HG03103 (cell line): ENCODE measurements at regions not wholly inside any gene's neighbourhood (a gene's known extent, or its start where the extent isn't known, plus 50 kb on each side); places are given as distances from the start of the nearest gene placed in this dataset.
"Not testable (repeated sequence)": the region's sequence is repeated elsewhere in the genome, so short reads cannot be mapped to it uniquely, and the experiment has no call there.

Experiments
- ATAC-seq: cut with Tn5 transposase; IDR thresholded peaks from one replicate; pipeline ENCODE4 v1.9.1; 2021; ENCODE audit warnings: low read depth; ENCODE audit not compliant: unreplicated experiment

GRCh38 chr14:48247977-48248376 lies 572.6 kb upstream of the MDGA2 start:
- ATAC-seq = no peak

- no peak for ATAC-seq
These were observed 568.5 kb upstream of the MDGA2 start for GRCh38 chr14:48243900-48244299.

DNA sequence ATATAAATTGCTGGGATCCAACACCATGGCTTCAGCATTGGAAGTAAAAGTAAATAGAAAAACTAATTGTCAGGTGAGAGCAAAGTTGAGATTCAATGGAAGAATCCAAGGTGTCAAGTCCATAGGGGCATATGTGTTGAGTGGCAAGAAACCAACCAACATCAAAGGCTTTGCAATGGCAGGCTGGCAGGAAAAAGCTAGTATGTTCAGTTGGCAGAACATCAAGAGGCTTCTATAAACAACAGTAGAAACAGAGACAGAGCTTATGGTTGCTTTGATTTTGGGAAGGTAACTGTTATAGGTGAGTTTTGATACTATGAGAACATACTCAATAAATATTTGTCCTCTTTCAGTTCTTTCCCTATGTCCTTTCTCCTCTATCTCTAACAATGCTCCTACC lies 553.7 kb upstream of the MDGA2 start:
- no peak for ATAC-seq

DNA sequence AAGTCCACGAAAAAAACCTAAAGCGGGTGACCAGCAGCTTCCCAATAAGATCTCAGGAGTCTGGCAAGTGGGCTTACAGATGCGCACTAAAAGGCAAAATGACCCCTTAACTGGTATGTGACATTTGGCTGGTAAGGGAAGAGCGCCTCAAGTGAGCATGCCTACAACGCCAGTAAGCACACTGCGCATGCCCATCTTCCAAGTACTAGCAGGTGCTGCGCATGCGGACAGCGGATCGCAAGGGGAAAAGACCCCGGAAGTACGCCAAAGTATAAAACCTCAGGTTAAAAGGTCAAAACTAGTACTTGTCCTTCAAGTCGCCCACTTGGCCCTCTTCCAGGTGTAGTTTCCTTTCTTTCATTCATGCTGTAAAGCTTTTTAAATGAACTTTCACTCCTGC lies 518.5 kb upstream of the MDGA2 start:
- ATAC-seq = no peak

DNA sequence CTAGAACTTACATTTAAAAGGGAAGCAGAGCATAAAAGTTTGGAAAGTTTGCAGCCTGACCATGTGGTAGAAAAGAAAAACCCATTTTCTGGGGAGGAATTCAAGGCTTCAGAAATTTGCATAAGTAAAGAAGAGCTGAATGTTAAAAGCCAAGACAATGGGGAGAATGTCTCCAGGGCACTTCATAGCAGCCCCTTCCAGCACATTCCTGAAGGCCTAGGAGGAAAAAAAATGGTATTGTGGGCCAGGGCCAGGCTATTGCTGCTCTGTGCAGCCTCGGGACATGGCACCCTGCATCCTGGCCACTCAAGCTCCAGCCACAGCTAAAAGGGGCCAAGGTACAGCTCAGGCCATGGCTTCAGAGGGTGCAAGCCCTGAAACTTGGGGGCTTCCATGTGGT lies 474.2 kb upstream of the MDGA2 start:
- ATAC-seq = not testable (repeated sequence)

GRCh38 chr14:48140804-48141203 lies 465.4 kb upstream of the MDGA2 start:
- no peak for ATAC-seq

GRCh38 chr14:48129472-48129871 lies 454.1 kb upstream of the MDGA2 start:
- no peak for ATAC-seq

DNA sequence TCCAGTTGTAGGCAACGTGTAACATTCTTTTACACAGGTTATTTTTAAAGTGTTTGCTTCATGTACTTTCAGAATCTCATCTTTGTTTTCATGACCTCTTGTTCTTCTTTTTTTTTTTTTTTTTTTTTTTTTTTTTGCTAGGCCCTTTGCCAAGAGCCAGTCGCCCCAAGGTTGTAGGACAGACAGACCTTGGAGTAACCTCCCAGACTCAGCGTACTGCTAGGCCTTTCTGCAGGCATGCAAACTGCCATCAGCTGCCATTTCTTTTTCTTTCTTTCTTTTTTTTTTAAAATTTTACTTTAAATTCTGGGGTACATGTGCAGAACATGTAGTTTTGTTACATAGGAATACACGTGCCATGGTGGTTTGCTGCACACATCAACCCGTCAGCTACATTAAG lies 452.3 kb upstream of the MDGA2 start:
- no peak for ATAC-seq

DNA sequence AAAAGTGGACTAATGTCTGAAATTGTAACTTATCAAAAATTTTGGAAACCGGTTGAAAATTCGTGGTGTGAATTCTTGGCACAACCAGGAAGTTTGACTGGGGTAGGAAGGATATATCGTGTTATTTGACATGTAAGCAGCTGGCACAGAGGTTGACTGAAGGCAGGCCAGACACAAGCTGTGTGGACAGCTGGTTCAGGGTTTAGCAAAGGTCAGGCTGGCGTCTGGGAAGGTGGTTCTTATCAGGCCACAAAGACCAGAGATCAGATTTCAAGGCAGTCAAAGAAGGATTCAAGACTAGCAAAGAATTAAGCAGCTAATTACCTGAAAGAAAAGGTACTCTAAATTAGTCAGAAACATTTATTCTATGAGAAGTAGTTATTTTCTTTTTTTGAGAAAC lies 450.2 kb upstream of the MDGA2 start:
- no peak for ATAC-seq

- no peak for ATAC-seq
These were observed 438.3 kb upstream of the MDGA2 start for GRCh38 chr14:48113713-48114112.

- no peak for ATAC-seq
These were observed 435.7 kb upstream of the MDGA2 start for GRCh38 chr14:48111151-48111550.

GRCh38 chr14:48107646-48108045 lies 432.2 kb upstream of the MDGA2 start:
- no peak for ATAC-seq

GRCh38 chr14:48096897-48097296 lies 421.5 kb upstream of the MDGA2 start:
- ATAC-seq = no peak

DNA sequence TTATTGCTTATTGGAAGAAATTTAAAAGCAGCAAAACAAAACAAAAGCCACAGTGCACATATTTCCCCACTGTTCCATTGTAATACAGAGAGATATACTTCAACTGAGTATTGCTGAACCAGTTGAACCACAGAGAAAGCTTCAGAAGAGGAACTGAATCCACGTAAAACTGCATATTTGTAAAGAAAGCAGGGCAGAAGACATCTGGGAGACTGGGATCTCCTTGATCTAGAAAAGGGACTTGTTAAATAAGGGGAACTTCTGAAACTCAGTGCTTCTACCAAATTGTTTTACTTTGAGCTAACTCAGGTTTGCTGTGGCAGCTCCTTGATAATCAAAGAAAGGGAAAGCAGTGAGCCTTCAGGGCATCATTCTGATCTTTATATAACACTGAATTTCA lies 411.1 kb upstream of the MDGA2 start:
- no peak for ATAC-seq

GRCh38 chr14:48075487-48075886 lies 400.1 kb upstream of the MDGA2 start:
- ATAC-seq = no peak

DNA sequence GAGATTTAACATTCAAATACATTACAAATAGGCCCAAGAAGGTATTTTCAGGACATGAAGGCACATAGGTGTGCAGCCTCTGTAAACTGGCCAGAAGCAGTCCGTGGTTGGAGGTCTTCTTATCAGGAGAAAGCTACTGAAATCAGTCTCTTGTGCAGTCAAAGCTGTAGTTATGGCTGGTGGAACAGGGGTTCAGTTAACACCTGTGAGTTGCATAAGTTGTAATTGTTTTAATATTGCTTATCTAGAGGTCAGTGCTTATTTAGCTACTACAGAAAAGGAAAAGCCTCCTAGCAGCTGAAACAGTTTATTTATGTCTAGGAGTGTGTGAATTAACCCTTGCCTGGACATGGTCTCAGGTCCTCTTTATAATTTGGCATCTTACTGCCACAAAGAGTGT lies 377.6 kb upstream of the MDGA2 start:
- no peak for ATAC-seq

- no peak for ATAC-seq
These were observed 360.4 kb upstream of the MDGA2 start for GRCh38 chr14:48035836-48036235.

DNA sequence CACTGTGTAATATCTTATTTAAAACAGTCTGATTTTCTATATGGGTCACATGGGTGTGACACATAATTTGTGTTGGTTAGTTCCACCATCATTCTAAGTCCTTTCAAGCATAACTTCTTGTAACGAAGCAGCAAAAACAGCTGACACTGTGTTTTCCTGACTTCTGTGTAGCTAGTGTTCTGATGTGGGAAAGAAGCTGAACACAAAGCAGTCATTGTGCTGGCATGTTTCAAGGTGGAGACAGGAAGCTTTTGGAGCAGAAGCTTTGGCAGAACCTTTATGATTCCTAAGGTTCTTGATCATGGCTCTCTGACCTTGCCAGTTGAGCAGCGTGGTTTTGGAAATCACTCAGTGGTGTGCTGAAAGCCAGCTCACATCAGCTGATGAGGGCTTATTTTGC lies 351.7 kb upstream of the MDGA2 start:
- ATAC-seq = no peak

DNA sequence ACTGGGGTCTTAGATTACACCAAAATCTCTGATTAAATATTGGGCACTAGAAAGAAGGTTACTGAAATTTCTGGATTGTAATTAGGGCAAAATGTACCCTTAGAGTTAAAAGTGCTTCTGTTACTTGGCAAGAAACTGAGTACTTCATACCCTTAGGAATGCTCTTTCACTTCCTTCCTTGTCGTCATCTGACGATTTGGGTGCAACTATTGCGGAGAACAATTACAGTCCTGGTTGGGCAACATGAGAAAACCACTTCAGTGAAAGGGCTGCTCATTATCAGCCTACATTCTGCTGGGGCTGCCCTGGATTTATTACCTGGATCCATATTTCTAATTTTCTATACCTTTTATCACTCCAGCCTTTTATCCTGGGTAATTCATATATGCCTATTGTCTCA lies 348.5 kb upstream of the MDGA2 start:
- ATAC-seq = no peak

- not testable (repeated sequence) for ATAC-seq
These were observed 336.1 kb upstream of the MDGA2 start for GRCh38 chr14:48011484-48011883.

- no peak for ATAC-seq
These were observed 333.2 kb upstream of the MDGA2 start for GRCh38 chr14:48008646-48009045.

- ATAC-seq = no peak
These were observed 330.6 kb upstream of the MDGA2 start for GRCh38 chr14:48005986-48006385.

DNA sequence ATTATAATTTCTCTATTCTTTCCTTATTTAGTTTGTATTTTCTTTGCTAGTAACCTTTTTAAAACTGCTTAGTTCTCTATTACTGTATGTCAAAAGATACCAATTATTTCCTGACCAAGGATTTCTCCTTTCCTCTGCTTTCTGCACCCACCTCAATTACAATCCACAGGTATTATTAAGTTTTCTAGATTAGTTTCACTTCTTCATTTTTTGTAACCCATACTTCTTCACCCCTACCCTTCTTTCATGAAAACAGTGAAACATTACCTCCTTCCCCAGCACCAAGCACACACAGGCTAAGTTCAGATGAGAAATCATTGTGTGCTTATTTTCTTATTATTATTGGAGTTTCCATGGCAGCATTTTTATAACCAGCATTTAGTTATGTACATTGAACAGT lies 318.5 kb upstream of the MDGA2 start:
- no peak for ATAC-seq

DNA sequence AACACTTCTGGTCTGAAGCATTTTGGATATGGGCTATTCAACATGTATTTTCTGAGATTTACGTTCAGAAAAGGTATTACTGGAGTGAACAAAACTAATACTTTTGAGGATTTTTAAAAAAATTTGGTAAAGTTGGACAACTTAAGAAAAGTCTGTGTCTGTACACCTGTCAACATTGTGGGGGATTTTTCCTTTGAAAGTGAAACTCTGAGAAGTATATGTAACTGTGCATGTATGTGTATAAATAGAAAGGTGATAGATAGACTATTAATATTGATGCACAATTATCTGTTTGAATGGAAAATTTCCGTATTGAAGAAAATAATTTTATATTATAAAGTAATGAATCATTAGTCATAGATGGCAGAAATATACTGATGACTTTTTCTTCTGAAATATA lies 312.8 kb upstream of the MDGA2 start:
- ATAC-seq = no peak
